Upper lobe of right lung (tissue), 1 donor: ENCODE measurements at regions not wholly inside any gene's neighbourhood (a gene's known extent, or its start where the extent isn't known, plus 50 kb on each side); places are given as distances from the start of the nearest gene placed in this dataset.

Experiments used
- ATAC-seq: fragments of 200-7000 bp; cut with Tn5 transposase; one replicate; pipeline ENCODE4 v1.9.1; 2020; ENCODE audit warnings: mild to moderate bottlenecking, moderate library complexity
- DNase-seq: peaks from one replicate; pipeline ENCODE4 v3.0.0-alpha.2; 2020
- H3K27ac ChIP-seq: fragments of 200-600 bp; one replicate; pipeline ENCODE4 v1.8.0; 2022
- H3K27me3 ChIP-seq: fragments of 200-600 bp; one replicate; pipeline ENCODE4 v1.8.0; 2022; ENCODE audit warnings: mild to moderate bottlenecking
- H3K36me3 ChIP-seq: fragments of 200-600 bp; one replicate; pipeline ENCODE4 v1.8.0; 2022
- H3K4me1 ChIP-seq: fragments of 200-600 bp; one replicate; pipeline ENCODE4 v1.8.0; 2022
- H3K4me3 ChIP-seq: fragments of 200-600 bp; one replicate; pipeline ENCODE4 v1.8.0; 2022; ENCODE audit warnings: mild to moderate bottlenecking
- H3K9me3 ChIP-seq: fragments of 200-600 bp; one replicate; pipeline ENCODE4 v1.8.0; 2022
- intact Hi-C: fragments of 100-400 bp; cut with DNase I; formaldehyde crosslinking; loops from one replicate; pipeline ENCODE4 v1.11.0; 2022
- TF ChIP-seq, protein P1 (sequence below): fragments of 200-600 bp; IDR thresholded peaks from one replicate; pipeline ENCODE4 v1.8.0; 2022; ENCODE audit warnings: antibody characterized with exemption
- donor health status: DM: no; HTN: yes; CAD: no; lungs with severe emphysema.

- TF ChIP-seq, protein P1, sequence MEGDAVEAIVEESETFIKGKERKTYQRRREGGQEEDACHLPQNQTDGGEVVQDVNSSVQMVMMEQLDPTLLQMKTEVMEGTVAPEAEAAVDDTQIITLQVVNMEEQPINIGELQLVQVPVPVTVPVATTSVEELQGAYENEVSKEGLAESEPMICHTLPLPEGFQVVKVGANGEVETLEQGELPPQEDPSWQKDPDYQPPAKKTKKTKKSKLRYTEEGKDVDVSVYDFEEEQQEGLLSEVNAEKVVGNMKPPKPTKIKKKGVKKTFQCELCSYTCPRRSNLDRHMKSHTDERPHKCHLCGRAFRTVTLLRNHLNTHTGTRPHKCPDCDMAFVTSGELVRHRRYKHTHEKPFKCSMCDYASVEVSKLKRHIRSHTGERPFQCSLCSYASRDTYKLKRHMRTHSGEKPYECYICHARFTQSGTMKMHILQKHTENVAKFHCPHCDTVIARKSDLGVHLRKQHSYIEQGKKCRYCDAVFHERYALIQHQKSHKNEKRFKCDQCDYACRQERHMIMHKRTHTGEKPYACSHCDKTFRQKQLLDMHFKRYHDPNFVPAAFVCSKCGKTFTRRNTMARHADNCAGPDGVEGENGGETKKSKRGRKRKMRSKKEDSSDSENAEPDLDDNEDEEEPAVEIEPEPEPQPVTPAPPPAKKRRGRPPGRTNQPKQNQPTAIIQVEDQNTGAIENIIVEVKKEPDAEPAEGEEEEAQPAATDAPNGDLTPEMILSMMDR, result no peak
- DNase-seq, result no peak
- intact Hi-C loops, result no loop called here
- no peaks in the 10 kb centered on the region for H3K4me1 ChIP-seq
- no peak overlapping the region for H3K4me3 ChIP-seq
- H3K27ac ChIP-seq, result no peak overlapping the region
- no peak for ATAC-seq
- no peaks in the 10 kb centered on the region for H3K36me3 ChIP-seq
- H3K9me3 ChIP-seq, result peaks cover 6% of the 10 kb centered on the region
- no peaks in the 10 kb centered on the region for H3K27me3 ChIP-seq
Observed at GRCh38 chr10:78559661-78560340, 509.0 kb upstream of the ZMIZ1 start.

DNA sequence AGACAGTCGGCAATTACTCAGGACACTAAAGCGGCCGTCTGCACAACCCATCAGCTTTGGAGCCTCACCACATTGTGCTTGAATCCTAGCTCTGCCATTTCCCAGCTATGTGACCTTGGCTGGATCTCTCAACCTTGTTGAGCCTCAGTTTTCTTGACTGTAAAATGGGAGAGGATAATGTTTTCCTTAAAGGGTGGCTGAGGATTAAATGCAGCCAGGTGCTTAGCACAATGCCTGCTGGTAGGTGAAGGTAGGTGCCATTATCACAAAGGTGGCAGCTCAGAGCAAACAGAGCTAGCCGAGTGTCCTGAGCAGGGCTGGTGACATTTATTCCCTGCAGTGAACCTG lies 508.5 kb upstream of the ZMIZ1 start:
- Histone ChIP-seq H3K27ac (no peak overlapping the region), H3K9me3 (peaks cover 3% of the 10 kb centered on the region), H3K4me3 (no peak overlapping the region), H3K27me3 (no peaks in the 10 kb centered on the region), H3K36me3 (no peaks in the 10 kb centered on the region), H3K4me1 (no peaks in the 10 kb centered on the region)
- TF ChIP-seq, protein P1, result no peak
- no peak for DNase-seq
- ATAC-seq, result no peak
- intact Hi-C loops, result no loop called here

GRCh38 chr10:78563314-78563713 lies 505.5 kb upstream of the ZMIZ1 start:
- Histone ChIP-seq H3K27me3 (no peaks in the 10 kb centered on the region), H3K36me3 (no peaks in the 10 kb centered on the region), H3K4me3 (no peak overlapping the region), H3K27ac (no peak overlapping the region), H3K4me1 (no peaks in the 10 kb centered on the region), H3K9me3 (no peaks in the 10 kb centered on the region)
- TF ChIP-seq, protein P1, result no peak
- ATAC-seq, result no peak
- DNase-seq, result no peak
- intact Hi-C loops, result no loop called here

- Histone ChIP-seq H3K9me3 (no peaks in the 10 kb centered on the region), H3K4me3 (no peak overlapping the region), H3K27ac (no peak overlapping the region), H3K27me3 (no peaks in the 10 kb centered on the region), H3K4me1 (no peaks in the 10 kb centered on the region), H3K36me3 (no peaks in the 10 kb centered on the region)
- TF ChIP-seq, protein P1, result no peak
- intact Hi-C loops, result no loop called here
- DNase-seq, result no peak
- ATAC-seq, result no peak
Observed at GRCh38 chr10:78565841-78566240, 502.9 kb upstream of the ZMIZ1 start.

DNA sequence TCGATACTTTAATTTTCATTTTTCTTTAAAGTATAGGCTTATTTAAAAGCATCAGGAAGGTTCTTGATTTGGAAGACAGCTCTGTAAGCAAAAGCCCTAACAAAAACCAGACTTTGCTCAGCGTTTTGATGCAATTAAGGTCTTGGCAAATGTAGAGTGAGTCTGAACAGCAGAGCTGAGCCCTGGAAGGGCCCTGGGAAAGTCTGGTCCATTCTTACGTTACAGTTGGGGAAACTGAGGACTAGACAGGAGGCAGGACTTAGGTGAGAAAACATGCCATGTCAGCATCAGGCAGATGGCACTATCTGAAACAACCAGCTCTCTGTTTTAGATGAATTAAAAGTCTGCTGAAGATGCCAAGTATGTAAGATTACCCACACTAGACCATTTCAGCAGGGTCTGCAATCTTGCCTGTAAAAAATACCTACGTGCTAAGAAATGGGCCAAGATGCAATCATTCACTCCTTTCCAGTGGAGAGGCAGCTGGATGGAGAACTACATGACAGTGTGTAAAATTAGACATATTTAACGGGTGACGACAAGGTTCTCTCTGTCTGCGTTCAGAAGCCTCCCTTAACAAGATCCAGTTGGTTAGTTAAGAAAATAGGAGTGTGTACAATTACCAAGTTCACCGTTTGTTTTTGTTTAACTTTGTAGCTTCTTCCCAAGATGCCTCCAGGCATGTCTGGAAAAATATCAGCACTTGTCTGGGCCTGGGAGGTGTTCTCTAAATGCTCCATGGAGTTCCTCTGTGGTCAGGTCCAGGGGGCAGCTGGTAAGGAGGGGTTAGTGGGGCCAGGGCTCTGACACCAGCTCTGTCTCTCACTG lies 502.3 kb upstream of the ZMIZ1 start:
- no peaks in the 10 kb centered on the region for H3K27me3 ChIP-seq
- no peak overlapping the region for H3K27ac ChIP-seq
- no peaks in the 10 kb centered on the region for H3K36me3 ChIP-seq
- H3K4me3 ChIP-seq, result no peak overlapping the region
- DNase-seq (no peak), ATAC-seq (no peak)
- no peaks in the 10 kb centered on the region for H3K4me1 ChIP-seq
- no peaks in the 10 kb centered on the region for H3K9me3 ChIP-seq
- intact Hi-C loops, result no loop called here
- TF ChIP-seq, protein P1, result no peak
